ENCODE measurements at regions not wholly inside any gene's neighbourhood (a gene's known extent, or its start where the extent isn't known, plus 50 kb on each side); places are given as distances from the start of the nearest gene placed in this dataset.

- H3K9ac ChIP-seq (ENCODE audit: low read depth, low read length): no peak overlapping the region
- no peaks in the 10 kb centered on the region for H3K36me3 ChIP-seq (ENCODE audit: control insufficient read depth, insufficient read depth, low read length)
- peaks cover 11% of the 10 kb centered on the region for H3K9me3 ChIP-seq (ENCODE audit: control insufficient read depth, insufficient read depth, low read length)
- H3K4me3 ChIP-seq (ENCODE audit: low read depth, low read length): no peak overlapping the region
- H3K27me3 ChIP-seq (ENCODE audit: control insufficient read depth, insufficient read depth, low read length): no peaks in the 10 kb centered on the region
- H3K4me1 ChIP-seq (ENCODE audit: control insufficient read depth, insufficient read depth, low read length): peaks cover 6% of the 10 kb centered on the region
Observed at GRCh38 chr6:88476388-88476787, 310.2 kb upstream of the CNR1 start.

GRCh38 chr6:88474720-88475119 lies 308.6 kb upstream of the CNR1 start:
- no peaks in the 10 kb centered on the region for H3K27me3 ChIP-seq (ENCODE audit: control insufficient read depth, insufficient read depth, low read length)
- H3K4me1 ChIP-seq (ENCODE audit: control insufficient read depth, insufficient read depth, low read length): peaks cover 6% of the 10 kb centered on the region

DNA sequence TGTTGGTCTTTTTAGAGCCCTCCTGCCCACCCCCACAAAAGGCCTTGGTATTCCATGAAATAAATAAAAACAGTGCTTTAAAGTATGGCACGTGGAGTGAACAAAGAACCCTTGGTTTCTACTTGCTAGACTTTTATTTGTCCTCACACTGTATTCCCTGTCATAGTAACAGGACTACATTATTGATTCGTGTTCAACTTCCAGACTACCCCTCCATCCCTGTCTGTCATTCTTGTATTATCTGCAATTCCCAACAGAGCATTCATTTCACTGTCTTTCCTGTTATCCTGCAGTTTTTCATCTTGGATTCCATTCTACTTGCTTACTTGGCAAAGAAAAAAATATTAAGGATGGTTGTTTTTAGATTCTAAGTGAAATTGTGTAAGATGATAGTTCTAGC lies 307.4 kb upstream of the CNR1 start:
- Histone ChIP-seq H3K36me3 (ENCODE audit: control insufficient read depth, insufficient read depth, low read length) (no peaks in the 10 kb centered on the region), H3K4me1 (ENCODE audit: control insufficient read depth, insufficient read depth, low read length) (peaks cover 6% of the 10 kb centered on the region), H3K4me3 (ENCODE audit: low read depth, low read length) (no peak overlapping the region), H3K9me3 (ENCODE audit: control insufficient read depth, insufficient read depth, low read length) (peaks cover 11% of the 10 kb centered on the region), H3K27me3 (ENCODE audit: control insufficient read depth, insufficient read depth, low read length) (no peaks in the 10 kb centered on the region), H3K9ac (ENCODE audit: low read depth, low read length) (no peak overlapping the region)

More at GRCh38 chr6:88474720-88475119, 308.6 kb upstream of the CNR1 start:
- Histone ChIP-seq H3K4me3 (ENCODE audit: low read depth, low read length) (no peak overlapping the region), H3K9me3 (ENCODE audit: control insufficient read depth, insufficient read depth, low read length) (peaks cover 11% of the 10 kb centered on the region), H3K9ac (ENCODE audit: low read depth, low read length) (no peak overlapping the region), H3K36me3 (ENCODE audit: control insufficient read depth, insufficient read depth, low read length) (no peaks in the 10 kb centered on the region)

DNA sequence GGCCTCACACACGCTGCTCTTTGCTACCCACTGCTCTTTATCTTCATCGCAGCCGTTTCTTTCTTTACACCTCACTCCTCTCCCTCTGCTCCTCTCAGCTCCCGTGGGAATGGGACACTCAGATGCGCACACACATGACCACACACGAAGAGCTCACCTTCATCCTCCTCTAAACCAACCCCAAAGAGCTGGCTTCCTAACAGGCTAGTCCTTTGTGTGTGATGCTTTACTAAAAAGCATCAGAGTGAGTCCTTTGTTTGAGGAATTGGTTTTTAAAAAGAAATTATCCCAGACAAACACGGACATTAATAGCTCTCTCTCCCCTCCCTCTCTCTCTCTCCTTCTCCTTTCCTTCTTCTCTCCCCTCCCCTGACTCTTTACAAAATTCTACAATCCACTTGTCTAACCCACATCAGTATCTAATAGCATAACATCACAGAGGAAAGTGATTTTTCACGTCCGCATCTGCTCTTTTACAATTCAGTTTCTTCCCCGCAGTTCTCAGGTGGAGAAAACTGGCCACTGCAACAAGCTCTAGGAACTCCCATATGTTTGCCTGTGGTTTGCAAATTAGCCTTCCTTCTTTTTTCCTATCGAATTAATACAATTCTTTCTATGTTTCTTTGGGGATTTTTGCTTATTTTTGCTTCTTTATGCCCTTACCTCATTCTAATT lies 306.8 kb upstream of the CNR1 start:
- no peak overlapping the region for H3K9ac ChIP-seq (ENCODE audit: low read depth, low read length)
- no peaks in the 10 kb centered on the region for H3K36me3 ChIP-seq (ENCODE audit: control insufficient read depth, insufficient read depth, low read length)
- no peaks in the 10 kb centered on the region for H3K27me3 ChIP-seq (ENCODE audit: control insufficient read depth, insufficient read depth, low read length)
- H3K9me3 ChIP-seq (ENCODE audit: control insufficient read depth, insufficient read depth, low read length): peaks cover 10% of the 10 kb centered on the region
- H3K4me1 ChIP-seq (ENCODE audit: control insufficient read depth, insufficient read depth, low read length): peaks cover 6% of the 10 kb centered on the region
- no peak overlapping the region for H3K4me3 ChIP-seq (ENCODE audit: low read depth, low read length)

DNA sequence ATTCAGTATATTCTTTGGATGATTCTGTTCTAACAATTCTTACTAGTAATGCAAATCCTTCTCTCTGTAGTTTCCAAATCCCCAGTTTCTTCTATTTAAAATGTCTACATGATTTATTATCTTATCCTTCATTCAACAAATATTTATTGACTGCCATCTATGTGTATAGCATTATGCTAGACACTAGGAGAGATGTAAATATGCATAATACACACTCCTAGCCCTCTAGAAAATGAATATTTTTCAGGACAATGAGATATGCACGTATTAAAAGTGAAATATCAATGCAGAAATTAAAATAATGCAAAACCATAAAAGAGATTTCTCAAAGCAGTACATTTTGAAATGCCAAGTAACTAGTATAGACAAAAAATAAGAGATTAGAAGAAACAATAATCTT lies 293.5 kb upstream of the CNR1 start:
- H3K27me3 ChIP-seq (ENCODE audit: control insufficient read depth, insufficient read depth, low read length): no peaks in the 10 kb centered on the region
- no peaks in the 10 kb centered on the region for H3K9me3 ChIP-seq (ENCODE audit: control insufficient read depth, insufficient read depth, low read length)
- no peaks in the 10 kb centered on the region for H3K36me3 ChIP-seq (ENCODE audit: control insufficient read depth, insufficient read depth, low read length)
- H3K4me3 ChIP-seq (ENCODE audit: low read depth, low read length): no peak overlapping the region
- no peak overlapping the region for H3K9ac ChIP-seq (ENCODE audit: low read depth, low read length)
- H3K4me1 ChIP-seq (ENCODE audit: control insufficient read depth, insufficient read depth, low read length): no peaks in the 10 kb centered on the region

- Histone ChIP-seq H3K4me3 (ENCODE audit: low read depth, low read length) (no peak overlapping the region), H3K27me3 (ENCODE audit: control insufficient read depth, insufficient read depth, low read length) (no peaks in the 10 kb centered on the region), H3K9ac (ENCODE audit: low read depth, low read length) (no peak overlapping the region), H3K36me3 (ENCODE audit: control insufficient read depth, insufficient read depth, low read length) (no peaks in the 10 kb centered on the region), H3K9me3 (ENCODE audit: control insufficient read depth, insufficient read depth, low read length) (no peaks in the 10 kb centered on the region), H3K4me1 (ENCODE audit: control insufficient read depth, insufficient read depth, low read length) (no peaks in the 10 kb centered on the region)
Observed at GRCh38 chr6:88459189-88459588, 293.0 kb upstream of the CNR1 start.

DNA sequence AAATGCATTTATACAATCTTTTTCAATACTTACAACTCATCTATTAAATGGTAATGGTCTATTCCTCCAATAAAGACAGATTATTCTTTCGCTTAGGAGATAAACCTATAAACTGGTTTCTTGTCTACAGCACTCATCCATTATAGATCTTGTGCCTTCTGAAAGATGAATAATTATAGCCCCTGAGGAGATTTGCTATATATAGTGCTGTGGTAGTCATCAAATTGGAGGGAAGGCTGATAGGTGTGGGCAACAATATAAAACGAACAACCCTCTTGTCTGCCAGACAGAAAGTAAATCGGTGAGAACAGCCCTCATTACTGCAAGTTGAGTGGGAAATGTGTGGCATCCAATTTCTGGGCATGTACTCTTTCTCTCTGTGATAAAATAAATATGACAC lies 292.5 kb upstream of the CNR1 start:
- Histone ChIP-seq H3K27me3 (ENCODE audit: control insufficient read depth, insufficient read depth, low read length) (no peaks in the 10 kb centered on the region), H3K4me3 (ENCODE audit: low read depth, low read length) (no peak overlapping the region), H3K9me3 (ENCODE audit: control insufficient read depth, insufficient read depth, low read length) (no peaks in the 10 kb centered on the region)

GRCh38 chr6:88456221-88456859 lies 290.2 kb upstream of the CNR1 start:
- Histone ChIP-seq H3K4me1 (ENCODE audit: control insufficient read depth, insufficient read depth, low read length) (no peaks in the 10 kb centered on the region), H3K27me3 (ENCODE audit: control insufficient read depth, insufficient read depth, low read length) (no peaks in the 10 kb centered on the region), H3K4me3 (ENCODE audit: low read depth, low read length) (no peak overlapping the region), H3K36me3 (ENCODE audit: control insufficient read depth, insufficient read depth, low read length) (no peaks in the 10 kb centered on the region), H3K9me3 (ENCODE audit: control insufficient read depth, insufficient read depth, low read length) (no peaks in the 10 kb centered on the region), H3K9ac (ENCODE audit: low read depth, low read length) (no peak overlapping the region)

More for the DNA sequence above, 292.5 kb upstream of the CNR1 start:
- H3K36me3 ChIP-seq (ENCODE audit: control insufficient read depth, insufficient read depth, low read length): no peaks in the 10 kb centered on the region
- no peaks in the 10 kb centered on the region for H3K4me1 ChIP-seq (ENCODE audit: control insufficient read depth, insufficient read depth, low read length)
- H3K9ac ChIP-seq (ENCODE audit: low read depth, low read length): no peak overlapping the region

GRCh38 chr6:88455317-88455716 lies 289.2 kb upstream of the CNR1 start:
- H3K9ac ChIP-seq (ENCODE audit: low read depth, low read length): no peak overlapping the region
- H3K4me3 ChIP-seq (ENCODE audit: low read depth, low read length): no peak overlapping the region
- no peaks in the 10 kb centered on the region for H3K36me3 ChIP-seq (ENCODE audit: control insufficient read depth, insufficient read depth, low read length)
- H3K4me1 ChIP-seq (ENCODE audit: control insufficient read depth, insufficient read depth, low read length): no peaks in the 10 kb centered on the region
- H3K27me3 ChIP-seq (ENCODE audit: control insufficient read depth, insufficient read depth, low read length): no peaks in the 10 kb centered on the region
- H3K9me3 ChIP-seq (ENCODE audit: control insufficient read depth, insufficient read depth, low read length): no peaks in the 10 kb centered on the region

DNA sequence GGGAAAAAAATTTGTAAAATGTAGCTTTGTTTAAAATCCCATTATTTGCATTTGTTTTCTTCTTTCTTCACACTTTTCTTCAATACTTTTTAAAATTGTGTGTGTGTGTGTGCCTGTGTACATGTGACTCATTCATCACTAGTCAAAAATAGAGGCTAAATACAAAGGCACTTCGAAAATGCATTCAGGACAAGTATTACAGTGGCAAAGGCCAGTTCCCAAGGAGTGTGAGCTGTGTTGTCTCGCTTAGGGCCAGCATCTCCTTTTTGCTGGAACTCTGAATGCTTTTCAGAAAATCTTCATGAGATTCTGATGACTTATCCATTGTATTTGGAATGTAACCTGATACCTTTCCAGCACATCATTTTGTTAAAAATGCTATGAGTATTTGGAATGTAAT lies 288.5 kb upstream of the CNR1 start:
- no peak overlapping the region for H3K4me3 ChIP-seq (ENCODE audit: low read depth, low read length)
- H3K36me3 ChIP-seq (ENCODE audit: control insufficient read depth, insufficient read depth, low read length): no peaks in the 10 kb centered on the region
- no peak overlapping the region for H3K9ac ChIP-seq (ENCODE audit: low read depth, low read length)
- no peaks in the 10 kb centered on the region for H3K27me3 ChIP-seq (ENCODE audit: control insufficient read depth, insufficient read depth, low read length)
- no peaks in the 10 kb centered on the region for H3K4me1 ChIP-seq (ENCODE audit: control insufficient read depth, insufficient read depth, low read length)
- no peaks in the 10 kb centered on the region for H3K9me3 ChIP-seq (ENCODE audit: control insufficient read depth, insufficient read depth, low read length)

DNA sequence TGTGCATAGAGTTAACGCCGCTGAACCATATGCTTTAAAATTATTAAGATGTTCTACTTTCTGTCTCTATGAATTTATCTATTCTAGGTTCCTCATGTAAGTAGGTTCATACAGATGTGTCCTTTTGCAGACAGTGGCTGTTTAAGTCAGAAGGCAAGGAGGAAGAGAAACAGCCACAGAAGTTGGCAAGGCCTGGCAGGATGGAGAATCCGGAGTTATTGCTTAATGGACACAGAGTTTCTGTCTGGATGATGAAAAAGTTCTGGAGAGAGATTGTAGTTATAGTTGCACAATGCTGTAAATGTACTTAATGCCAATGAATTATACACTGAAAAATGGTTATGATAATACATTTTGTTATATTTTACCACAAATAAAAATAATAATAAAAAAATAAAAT lies 283.6 kb upstream of the CNR1 start:
- H3K27me3 ChIP-seq (ENCODE audit: control insufficient read depth, insufficient read depth, low read length): no peaks in the 10 kb centered on the region
- H3K9ac ChIP-seq (ENCODE audit: low read depth, low read length): no peak overlapping the region
- no peaks in the 10 kb centered on the region for H3K4me1 ChIP-seq (ENCODE audit: control insufficient read depth, insufficient read depth, low read length)

GRCh38 chr6:88445188-88445965 lies 279.2 kb upstream of the CNR1 start:
- Histone ChIP-seq H3K9ac (ENCODE audit: low read depth, low read length) (no peak overlapping the region), H3K4me1 (ENCODE audit: control insufficient read depth, insufficient read depth, low read length) (no peaks in the 10 kb centered on the region), H3K4me3 (ENCODE audit: low read depth, low read length) (no peak overlapping the region), H3K27me3 (ENCODE audit: control insufficient read depth, insufficient read depth, low read length) (no peaks in the 10 kb centered on the region), H3K36me3 (ENCODE audit: control insufficient read depth, insufficient read depth, low read length) (no peaks in the 10 kb centered on the region), H3K9me3 (ENCODE audit: control insufficient read depth, insufficient read depth, low read length) (no peaks in the 10 kb centered on the region)

More for the DNA sequence above, 283.6 kb upstream of the CNR1 start:
- no peaks in the 10 kb centered on the region for H3K9me3 ChIP-seq (ENCODE audit: control insufficient read depth, insufficient read depth, low read length)
- no peak overlapping the region for H3K4me3 ChIP-seq (ENCODE audit: low read depth, low read length)
- no peaks in the 10 kb centered on the region for H3K36me3 ChIP-seq (ENCODE audit: control insufficient read depth, insufficient read depth, low read length)

All from iPS-15b (cell line).